Fibroblast of pulmonary artery (primary cell): ENCODE measurements at regions not wholly inside any gene's neighbourhood (a gene's known extent, or its start where the extent isn't known, plus 50 kb on each side); places are given as distances from the start of the nearest gene placed in this dataset.

Experiments used
- DNase-seq: peaks from one replicate; pipeline ENCODE4 v3.0.0-alpha.2; 2010; ENCODE audit warnings: low read depth
- H3K4me3 ChIP-seq: replicated peaks from 2 replicates; pipeline ENCODE4 v1.5.1; 2011; ENCODE audit warnings: low read depth, mild to moderate bottlenecking, control low read depth, low read length, moderate library complexity
- TF ChIP-seq, protein P1 (sequence below): IDR thresholded peaks from 2 replicates; pipeline ENCODE4 v1.5.1; 2011; ENCODE audit warnings: mild to moderate bottlenecking, control low read depth, low read length, inconsistent platforms; ENCODE audit errors: missing control alignments

GRCh38 chr2:59044736-59045135 lies 803.6 kb upstream of the FANCL start:
- no peak for DNase-seq
- TF ChIP-seq, protein P1, sequence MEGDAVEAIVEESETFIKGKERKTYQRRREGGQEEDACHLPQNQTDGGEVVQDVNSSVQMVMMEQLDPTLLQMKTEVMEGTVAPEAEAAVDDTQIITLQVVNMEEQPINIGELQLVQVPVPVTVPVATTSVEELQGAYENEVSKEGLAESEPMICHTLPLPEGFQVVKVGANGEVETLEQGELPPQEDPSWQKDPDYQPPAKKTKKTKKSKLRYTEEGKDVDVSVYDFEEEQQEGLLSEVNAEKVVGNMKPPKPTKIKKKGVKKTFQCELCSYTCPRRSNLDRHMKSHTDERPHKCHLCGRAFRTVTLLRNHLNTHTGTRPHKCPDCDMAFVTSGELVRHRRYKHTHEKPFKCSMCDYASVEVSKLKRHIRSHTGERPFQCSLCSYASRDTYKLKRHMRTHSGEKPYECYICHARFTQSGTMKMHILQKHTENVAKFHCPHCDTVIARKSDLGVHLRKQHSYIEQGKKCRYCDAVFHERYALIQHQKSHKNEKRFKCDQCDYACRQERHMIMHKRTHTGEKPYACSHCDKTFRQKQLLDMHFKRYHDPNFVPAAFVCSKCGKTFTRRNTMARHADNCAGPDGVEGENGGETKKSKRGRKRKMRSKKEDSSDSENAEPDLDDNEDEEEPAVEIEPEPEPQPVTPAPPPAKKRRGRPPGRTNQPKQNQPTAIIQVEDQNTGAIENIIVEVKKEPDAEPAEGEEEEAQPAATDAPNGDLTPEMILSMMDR = no peak
- no peak overlapping the region for H3K4me3 ChIP-seq

GRCh38 chr2:59041139-59041538 lies 800.0 kb upstream of the FANCL start:
- TF ChIP-seq, protein P1 = no peak
- no peak for DNase-seq
- H3K4me3 ChIP-seq = no peak overlapping the region

- TF ChIP-seq, protein P1 = no peak
- H3K4me3 ChIP-seq = no peak overlapping the region
- no peak for DNase-seq
Measured at GRCh38 chr2:59034837-59035236, 793.7 kb upstream of the FANCL start.

GRCh38 chr2:59034106-59034505 lies 793.0 kb upstream of the FANCL start:
- TF ChIP-seq, protein P1 = no peak
- no peak overlapping the region for H3K4me3 ChIP-seq
- no peak for DNase-seq

DNA sequence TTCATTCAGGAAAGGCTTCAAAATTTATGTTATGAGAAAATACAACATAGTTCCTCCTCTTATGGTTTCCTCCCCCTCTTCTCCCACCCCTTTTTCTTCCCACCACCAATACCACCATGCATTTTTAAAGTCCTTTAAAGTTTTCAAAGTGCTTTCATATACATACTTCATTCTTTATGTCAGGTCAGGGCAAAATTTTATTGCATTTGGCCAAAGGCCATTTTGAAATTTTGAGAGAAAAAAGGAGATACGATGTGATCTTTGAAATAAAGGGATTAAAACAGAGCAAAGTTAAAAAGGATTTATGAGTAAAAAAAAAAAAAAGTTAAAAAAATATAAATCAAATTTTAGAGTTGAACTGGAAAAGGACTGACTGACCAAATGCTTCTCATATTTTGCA lies 792.5 kb upstream of the FANCL start:
- H3K4me3 ChIP-seq = no peak overlapping the region
- TF ChIP-seq, protein P1 = no peak
- no peak for DNase-seq

- DNase-seq = no peak
- no peak overlapping the region for H3K4me3 ChIP-seq
- TF ChIP-seq, protein P1 = no peak
Measured at GRCh38 chr2:59032499-59032898, 791.4 kb upstream of the FANCL start.

DNA sequence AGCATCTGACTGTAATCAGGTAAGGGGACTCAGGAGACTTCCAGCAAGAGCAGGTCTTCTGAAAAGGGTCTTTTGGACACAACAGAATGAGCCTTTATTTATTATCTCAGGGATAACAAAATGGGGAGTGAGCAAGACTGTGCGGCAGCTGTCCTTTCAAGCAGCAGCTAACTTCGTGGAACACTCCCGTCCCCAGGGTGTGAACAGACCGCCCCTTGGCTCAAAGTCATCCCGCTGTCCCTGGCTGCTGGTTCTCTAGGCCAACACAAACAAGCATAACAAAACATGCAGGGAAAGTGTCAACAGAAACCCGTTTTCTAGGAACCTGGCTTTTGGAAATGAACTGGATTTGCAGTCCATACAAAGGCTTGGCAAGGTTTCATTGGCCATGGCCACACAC lies 787.9 kb upstream of the FANCL start:
- DNase-seq = no peak
- no peak overlapping the region for H3K4me3 ChIP-seq
- TF ChIP-seq, protein P1 = no peak
